ENCODE measurements at regions not wholly inside any gene's neighbourhood (a gene's known extent, or its start where the extent isn't known, plus 50 kb on each side); places are given as distances from the start of the nearest gene placed in this dataset.

GRCh38 chr3:150217691-150218090 lies 190.4 kb upstream of the TSC22D2 start:
- Histone ChIP-seq H2AFZ (ENCODE audit: insufficient read depth, low read depth, low read length, poor library complexity, severe bottlenecking) (no peak overlapping the region), H3K79me2 (ENCODE audit: insufficient read depth, low read length) (no peaks in the 10 kb centered on the region), H3K4me2 (replicated peaks; ENCODE audit: extremely low read depth, low read length, poor library complexity, severe bottlenecking) (no peak overlapping the region), H4K20me1 (ENCODE audit: insufficient read depth, low read length) (no peaks in the 10 kb centered on the region), H3K4me1 (ENCODE audit: control insufficient read depth in 1 of 2, insufficient read depth in 2 of 2, low read length in 2 of 2) (peaks cover 0 to 8% of the 10 kb centered on the region in 2 donors), H3K4me3 (replicated peaks in 1 of 3; ENCODE audit: low read depth in 2 of 3, low read length in 3 of 3) (no peak overlapping the region), H3K36me3 (replicated peaks in 1 of 2; ENCODE audit: control insufficient read depth in 1 of 2, insufficient read depth in 2 of 2, low read length in 2 of 2) (no peaks in the 10 kb centered on the region), H3K9ac (ENCODE audit: insufficient read depth, low read length, poor library complexity, severe bottlenecking) (no peak overlapping the region), H3K27me3 (ENCODE audit: control insufficient read depth in 2 of 2, insufficient read depth in 2 of 2, low read length in 2 of 2) (peaks cover 9 to 14% of the 10 kb centered on the region in 2 donors), H3K27ac (ENCODE audit: low read depth in 1 of 2, low read length in 2 of 2) (no peak overlapping the region), H3K9me3 (replicated peaks in 1 of 2; ENCODE audit: control insufficient read depth in 1 of 2, insufficient read depth in 1 of 2, low read length in 2 of 2) (peaks cover 0 to 6% of the 10 kb centered on the region in 2 donors)
- no peak for TF ChIP-seq CTCF (IDR thresholded peaks at IDR 0.05)
- Mint-ChIP-seq H3K27me3 (ENCODE audit: low read depth in 3 of 3) (peaks cover 11 to 20% (median 20%) of the 10 kb centered on the region in 3 donors), H3K27ac (no peak overlapping the region), H3K4me3 (no peak overlapping the region), H3K9me3 (peaks cover 0 to 9% (median 4%) of the 10 kb centered on the region in 7 donors), H3K4me1 (peaks cover 6% of the 10 kb centered on the region), H3K36me3 (no peaks in the 10 kb centered on the region)
- no peak for DNase-seq
- WGBS (ENCODE audit: insufficient coverage), result no CpG with 5 or more reads among the region's 4 CpGs
- intact Hi-C loops (cut with micrococcal nuclease), result no loop called here

DNA sequence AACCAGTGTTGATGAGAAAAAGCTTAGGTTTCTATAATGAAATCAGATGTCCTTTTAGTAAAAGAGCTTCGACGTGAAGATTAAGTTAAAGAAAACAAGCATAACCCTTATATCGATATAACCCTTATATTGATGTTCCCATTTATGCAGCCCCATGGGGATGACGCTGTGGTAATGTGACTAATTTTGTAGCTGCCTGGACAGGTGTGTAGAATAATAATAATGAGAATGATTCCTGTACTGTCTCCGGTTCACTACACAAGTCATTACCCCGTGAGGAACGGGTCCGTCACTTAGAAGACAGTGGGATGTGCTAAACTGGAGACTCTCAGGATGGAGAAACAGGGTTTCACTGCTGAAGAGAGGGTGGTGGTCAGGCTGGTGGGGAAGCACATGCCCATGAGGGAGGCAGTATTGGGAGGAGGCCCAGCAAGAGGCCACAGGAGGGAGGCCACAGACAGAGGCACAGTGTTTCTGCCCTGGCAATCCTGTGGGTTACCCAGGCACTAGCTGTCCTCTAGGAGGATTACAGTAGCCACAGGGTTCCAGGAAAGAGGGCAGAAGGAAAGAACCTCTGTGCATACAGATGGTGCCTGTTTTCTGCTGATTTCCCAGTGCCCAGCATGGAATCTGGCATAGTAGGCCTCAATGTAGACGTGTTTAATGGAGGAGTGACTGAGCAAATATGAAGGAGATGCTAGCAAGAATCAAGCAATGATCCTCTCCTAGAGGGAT lies 191.1 kb upstream of the TSC22D2 start:
- Histone ChIP-seq H2AFZ (ENCODE audit: insufficient read depth, low read depth, low read length, poor library complexity, severe bottlenecking) (no peak overlapping the region), H3K36me3 (replicated peaks in 1 of 2; ENCODE audit: control insufficient read depth in 1 of 2, insufficient read depth in 2 of 2, low read length in 2 of 2) (no peaks in the 10 kb centered on the region), H3K9ac (ENCODE audit: insufficient read depth, low read length, poor library complexity, severe bottlenecking) (no peak overlapping the region), H3K4me1 (ENCODE audit: control insufficient read depth in 1 of 2, insufficient read depth in 2 of 2, low read length in 2 of 2) (peaks cover 0 to 8% of the 10 kb centered on the region in 2 donors), H3K27me3 (ENCODE audit: control insufficient read depth in 2 of 2, insufficient read depth in 2 of 2, low read length in 2 of 2) (peaks cover 3 to 8% of the 10 kb centered on the region in 2 donors), H3K4me3 (replicated peaks in 1 of 3; ENCODE audit: low read depth in 2 of 3, low read length in 3 of 3) (no peak overlapping the region), H3K4me2 (replicated peaks; ENCODE audit: extremely low read depth, low read length, poor library complexity, severe bottlenecking) (no peak overlapping the region), H4K20me1 (ENCODE audit: insufficient read depth, low read length) (no peaks in the 10 kb centered on the region), H3K9me3 (replicated peaks in 1 of 2; ENCODE audit: control insufficient read depth in 1 of 2, insufficient read depth in 1 of 2, low read length in 2 of 2) (peaks cover 0 to 6% of the 10 kb centered on the region in 2 donors), H3K79me2 (ENCODE audit: insufficient read depth, low read length) (no peaks in the 10 kb centered on the region), H3K27ac (ENCODE audit: low read depth in 1 of 2, low read length in 2 of 2) (no peak overlapping the region)
- Mint-ChIP-seq H3K36me3 (no peaks in the 10 kb centered on the region), H3K27me3 (ENCODE audit: low read depth in 3 of 3) (peaks cover 10 to 20% (median 19%) of the 10 kb centered on the region in 3 donors), H3K27ac (no peak overlapping the region), H3K9me3 (peaks cover 0 to 9% (median 4%) of the 10 kb centered on the region in 7 donors), H3K4me3 (no peak overlapping the region), H3K4me1 (peaks cover 6% of the 10 kb centered on the region)
- intact Hi-C loops (cut with micrococcal nuclease), result no loop called here
- 89% methylated on average over 6 of the region's 9 CpGs for WGBS (ENCODE audit: insufficient coverage)
- DNase-seq, result no peak
- TF ChIP-seq CTCF (IDR thresholded peaks at IDR 0.05), result no peak

All from CD14-positive monocyte (primary cell).